ENCODE measurements at regions not wholly inside any gene's neighbourhood (a gene's known extent, or its start where the extent isn't known, plus 50 kb on each side); places are given as distances from the start of the nearest gene placed in this dataset.

DNA sequence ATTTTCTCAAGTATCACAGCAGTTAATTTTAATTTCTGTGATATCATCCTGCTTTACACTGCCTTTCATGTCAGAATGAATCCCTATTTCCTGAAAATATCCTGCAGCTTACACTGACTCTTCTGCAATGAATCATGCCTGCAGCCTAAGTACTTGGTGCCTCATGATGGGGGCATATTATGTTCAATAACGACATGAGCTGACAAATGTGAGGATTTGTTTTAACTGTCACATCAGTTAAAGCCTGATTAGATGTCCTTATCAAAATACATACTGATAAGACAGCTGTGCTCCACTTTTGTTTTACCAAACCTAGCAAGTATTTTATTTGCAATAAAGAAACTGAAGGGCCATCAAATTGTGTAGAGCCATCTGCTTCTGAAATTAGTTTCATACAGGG lies 359.9 kb upstream of the AGA start:
- FAIRE-seq (no peak), DNase-seq (no peak)
- Histone ChIP-seq H3K27me3 (ENCODE audit: control insufficient read depth, insufficient read depth, low read length) (no peaks in the 10 kb centered on the region), H3K9me3 (ENCODE audit: control insufficient read depth in 2 of 3, insufficient read depth in 1 of 3, low read length in 3 of 3) (no peaks in the 10 kb centered on the region), H3K4me1 (ENCODE audit: control insufficient read depth in 2 of 3, insufficient read depth in 2 of 3, low read depth in 1 of 3, low read length in 3 of 3) (no peaks in the 10 kb centered on the region), H3K9ac (ENCODE audit: low read length in 3 of 3) (no peak overlapping the region), H3K4me3 (ENCODE audit: low read length in 3 of 3) (no peak overlapping the region), H3K36me3 (ENCODE audit: control insufficient read depth in 2 of 3, insufficient read depth in 3 of 3, low read length in 3 of 3) (no peaks in the 10 kb centered on the region), H3K27ac (ENCODE audit: low read depth in 2 of 2, low read length in 2 of 2) (no peak overlapping the region)
- no peak for TF ChIP-seq CTCF (IDR thresholded peaks at IDR 0.05; ENCODE audit: borderline replicate concordance, extremely low read depth, insufficient read depth)
- intact Hi-C loops (cut with DNase I): no loop called here

DNA sequence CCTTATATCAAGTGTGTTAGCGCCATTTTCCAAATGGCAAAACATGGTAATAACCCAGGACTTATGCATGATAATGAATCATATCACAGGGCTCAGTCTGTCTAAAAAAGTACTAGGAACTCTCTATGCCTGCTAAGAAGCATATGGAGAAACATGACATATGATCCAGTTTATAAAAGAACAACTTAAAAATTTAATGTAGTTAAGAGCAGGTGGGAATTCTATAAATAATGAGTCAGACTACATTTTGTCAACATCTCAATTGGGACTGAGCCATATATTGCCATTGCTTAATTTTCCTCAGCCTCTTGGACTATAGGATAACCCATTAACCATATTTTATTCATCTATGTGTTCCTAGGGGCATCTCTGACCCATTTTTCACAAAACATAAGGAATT lies 360.4 kb upstream of the AGA start:
- Histone ChIP-seq H3K27ac (ENCODE audit: low read depth in 2 of 2, low read length in 2 of 2) (no peak overlapping the region), H3K9me3 (ENCODE audit: control insufficient read depth in 2 of 3, insufficient read depth in 1 of 3, low read length in 3 of 3) (no peaks in the 10 kb centered on the region), H3K4me3 (ENCODE audit: low read length in 3 of 3) (no peak overlapping the region), H3K36me3 (ENCODE audit: control insufficient read depth in 2 of 3, insufficient read depth in 3 of 3, low read length in 3 of 3) (no peaks in the 10 kb centered on the region), H3K27me3 (ENCODE audit: control insufficient read depth, insufficient read depth, low read length) (no peaks in the 10 kb centered on the region), H3K9ac (ENCODE audit: low read length in 3 of 3) (no peak overlapping the region), H3K4me1 (ENCODE audit: control insufficient read depth in 2 of 3, insufficient read depth in 2 of 3, low read depth in 1 of 3, low read length in 3 of 3) (no peaks in the 10 kb centered on the region)
- no peak for TF ChIP-seq CTCF (IDR thresholded peaks at IDR 0.05; ENCODE audit: borderline replicate concordance, extremely low read depth, insufficient read depth)
- DNase-seq (no peak), FAIRE-seq (no peak)
- intact Hi-C loops (cut with DNase I): no loop called here

GRCh38 chr4:177803151-177803550 lies 360.9 kb upstream of the AGA start:
- intact Hi-C loops (cut with DNase I): no loop called here

More at GRCh38 chr4:177803151-177803550, 360.9 kb upstream of the AGA start:
- Histone ChIP-seq H3K36me3 (ENCODE audit: control insufficient read depth in 2 of 3, insufficient read depth in 3 of 3, low read length in 3 of 3) (no peaks in the 10 kb centered on the region), H3K9ac (ENCODE audit: low read length in 3 of 3) (no peak overlapping the region), H3K27ac (ENCODE audit: low read depth in 2 of 2, low read length in 2 of 2) (no peak overlapping the region), H3K4me1 (ENCODE audit: control insufficient read depth in 2 of 3, insufficient read depth in 2 of 3, low read depth in 1 of 3, low read length in 3 of 3) (no peaks in the 10 kb centered on the region), H3K9me3 (ENCODE audit: control insufficient read depth in 2 of 3, insufficient read depth in 1 of 3, low read length in 3 of 3) (no peaks in the 10 kb centered on the region), H3K4me3 (ENCODE audit: low read length in 3 of 3) (no peak overlapping the region), H3K27me3 (ENCODE audit: control insufficient read depth, insufficient read depth, low read length) (no peaks in the 10 kb centered on the region)
- no peak for TF ChIP-seq CTCF (IDR thresholded peaks at IDR 0.05; ENCODE audit: borderline replicate concordance, extremely low read depth, insufficient read depth)
- DNase-seq: no peak
- FAIRE-seq: no peak

Data from kidney (tissue), 13 donors.